ENCODE measurements at regions not wholly inside any gene's neighbourhood (a gene's known extent, or its start where the extent isn't known, plus 50 kb on each side); places are given as distances from the start of the nearest gene placed in this dataset.

DNA sequence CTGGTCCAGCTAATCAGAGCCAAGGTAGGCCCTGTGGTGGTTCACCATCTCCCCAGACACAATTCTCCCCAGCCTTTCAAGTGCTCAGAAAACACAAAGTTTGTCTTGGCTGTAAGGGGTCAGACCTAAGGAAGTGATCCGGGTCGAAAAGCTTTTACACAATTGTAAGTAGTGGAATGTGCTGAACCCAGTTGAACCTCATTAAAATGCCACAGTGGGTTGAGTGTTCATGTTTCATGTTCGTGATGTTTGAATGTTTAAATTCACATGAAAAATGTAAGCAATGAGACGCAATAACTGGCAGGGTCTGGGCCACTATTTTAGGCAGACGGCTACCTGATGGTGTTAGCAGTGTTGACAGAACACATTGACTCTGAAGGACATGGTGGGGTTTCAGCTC lies 60.9 kb upstream of the JDP2 start:
- 38 to 39% methylated on average over 5 of the region's 5 CpGs for WGBS, 2 donors
- intact Hi-C loops (cut with DNase I), result no loop called here
- H3K4me3 ChIP-seq (ENCODE audit: low read length in 2 of 2), result no peak overlapping the region
- no peaks in the 10 kb centered on the region for H3K4me1 ChIP-seq (ENCODE audit: control insufficient read depth in 1 of 2, insufficient read depth in 2 of 2, low read length in 2 of 2)
- H3K27me3 ChIP-seq (ENCODE audit: control insufficient read depth in 1 of 2, insufficient read depth in 2 of 2, low read length in 1 of 2), result no peaks in the 10 kb centered on the region
- H3K9me3 ChIP-seq (ENCODE audit: control insufficient read depth, low read length), result no peaks in the 10 kb centered on the region
- no peak overlapping the region for H3K27ac ChIP-seq (ENCODE audit: low read depth in 1 of 2, low read length in 2 of 2)
- H3K36me3 ChIP-seq (ENCODE audit: control insufficient read depth in 1 of 2, insufficient read depth in 2 of 2, low read length in 1 of 2), result no peaks in the 10 kb centered on the region
- ATAC-seq (ENCODE audit: low FRiP score), result no peak
- no peak for DNase-seq

DNA sequence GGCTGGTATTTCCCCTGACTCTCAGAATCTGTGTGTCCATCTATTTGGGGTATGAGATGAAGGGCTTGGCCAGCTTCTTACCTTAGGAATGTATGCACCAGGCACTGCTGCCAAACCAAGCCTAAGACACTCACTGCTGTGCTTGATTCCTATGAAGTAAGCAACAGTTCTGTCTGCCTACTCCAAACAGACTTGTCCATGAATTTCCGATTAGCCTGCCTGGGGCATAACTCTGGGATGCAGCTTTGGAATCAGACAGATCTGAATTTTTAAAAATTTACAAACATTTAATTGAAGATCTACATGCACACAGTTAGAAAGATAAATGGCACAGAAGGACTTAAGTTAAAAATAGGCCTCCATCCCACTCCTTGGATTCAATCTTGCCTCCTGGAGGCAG lies 59.5 kb upstream of the JDP2 start:
- H3K9me3 ChIP-seq (ENCODE audit: control insufficient read depth, low read length), result no peaks in the 10 kb centered on the region
- H3K36me3 ChIP-seq (ENCODE audit: control insufficient read depth in 1 of 2, insufficient read depth in 2 of 2, low read length in 1 of 2), result no peaks in the 10 kb centered on the region
- H3K4me3 ChIP-seq (ENCODE audit: low read length in 2 of 2), result no peak overlapping the region
- no peaks in the 10 kb centered on the region for H3K4me1 ChIP-seq (ENCODE audit: control insufficient read depth in 1 of 2, insufficient read depth in 2 of 2, low read length in 2 of 2)
- ATAC-seq (ENCODE audit: low FRiP score) (no peak), DNase-seq (no peak)
- H3K27me3 ChIP-seq (ENCODE audit: control insufficient read depth in 1 of 2, insufficient read depth in 2 of 2, low read length in 1 of 2), result no peaks in the 10 kb centered on the region
- intact Hi-C loops (cut with DNase I), result no loop called here
- H3K27ac ChIP-seq (ENCODE audit: low read depth in 1 of 2, low read length in 2 of 2), result no peak overlapping the region
- 91 to 94% methylated on average over 1 of the region's 1 CpG for WGBS, 2 donors

DNA sequence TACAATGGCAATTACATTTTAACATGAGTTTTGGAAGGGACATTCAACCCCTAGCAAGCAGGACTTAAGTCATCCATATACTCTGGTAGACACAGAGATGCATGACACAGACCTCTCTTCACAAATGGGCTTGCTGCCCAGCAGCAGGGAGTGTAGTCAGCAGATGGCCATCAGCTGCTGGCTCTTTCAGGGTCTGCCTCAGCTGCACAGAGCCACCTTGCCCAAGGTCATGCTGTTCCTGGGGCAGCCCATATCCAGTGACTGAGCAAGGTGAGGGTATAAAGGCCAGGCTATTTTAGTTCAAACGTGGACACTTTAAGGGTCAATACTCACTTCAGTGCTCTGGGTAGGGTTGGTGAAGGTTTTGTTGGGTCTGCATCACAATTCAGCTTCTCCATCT lies 58.3 kb upstream of the JDP2 start:
- H3K27ac ChIP-seq (ENCODE audit: low read depth in 1 of 2, low read length in 2 of 2), result no peak overlapping the region
- 86% methylated on average over 1 of the region's 1 CpG for WGBS, 2 donors
- H3K36me3 ChIP-seq (ENCODE audit: control insufficient read depth in 1 of 2, insufficient read depth in 2 of 2, low read length in 1 of 2), result no peaks in the 10 kb centered on the region
- no peak overlapping the region for H3K4me3 ChIP-seq (ENCODE audit: low read length in 2 of 2)
- no peaks in the 10 kb centered on the region for H3K27me3 ChIP-seq (ENCODE audit: control insufficient read depth in 1 of 2, insufficient read depth in 2 of 2, low read length in 1 of 2)
- ATAC-seq (ENCODE audit: low FRiP score) (no peak), DNase-seq (no peak)
- H3K9me3 ChIP-seq (ENCODE audit: control insufficient read depth, low read length), result no peaks in the 10 kb centered on the region
- no peaks in the 10 kb centered on the region for H3K4me1 ChIP-seq (ENCODE audit: control insufficient read depth in 1 of 2, insufficient read depth in 2 of 2, low read length in 2 of 2)
- intact Hi-C loops (cut with DNase I), result no loop called here

DNA sequence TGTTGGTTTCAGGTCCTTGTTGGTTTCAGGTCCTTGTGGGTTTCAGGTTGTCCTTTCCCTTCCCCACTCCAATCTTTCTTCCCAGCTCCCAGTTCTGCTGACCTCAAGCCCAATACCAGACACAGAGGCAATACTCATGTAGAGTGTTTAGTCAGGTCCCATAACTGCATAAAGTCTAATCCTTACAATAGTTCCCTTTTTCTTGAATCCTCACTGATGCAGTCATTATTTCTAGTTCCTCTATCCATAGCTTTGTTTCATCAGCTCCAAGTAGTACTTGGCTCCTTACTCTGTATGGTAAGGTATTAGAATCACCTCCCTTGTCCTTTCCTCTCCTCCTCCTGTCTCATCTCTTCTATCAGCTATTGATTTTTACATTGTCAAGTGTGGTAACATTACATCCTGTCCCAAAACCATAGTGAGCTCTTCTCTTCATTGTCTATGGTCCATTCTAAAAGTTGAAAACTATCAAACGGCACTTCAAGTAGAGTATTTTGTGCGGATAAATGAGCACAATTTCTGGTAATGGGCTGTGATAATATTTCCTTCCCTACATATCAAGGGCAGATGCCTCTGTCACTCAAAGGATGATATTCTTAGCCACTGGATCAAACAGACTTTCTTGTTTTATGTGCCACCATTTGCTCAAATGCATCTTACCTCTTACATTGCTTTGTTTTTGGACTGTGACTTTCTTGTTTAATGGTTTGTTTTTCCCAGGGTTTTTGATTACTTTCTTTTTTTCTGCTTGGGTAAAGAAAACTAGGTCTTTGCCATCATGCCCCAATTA lies 57.2 kb upstream of the JDP2 start:
- Histone ChIP-seq H3K4me1 (ENCODE audit: control insufficient read depth in 1 of 2, insufficient read depth in 2 of 2, low read length in 2 of 2) (no peaks in the 10 kb centered on the region), H3K36me3 (ENCODE audit: control insufficient read depth in 1 of 2, insufficient read depth in 2 of 2, low read length in 1 of 2) (no peaks in the 10 kb centered on the region), H3K4me3 (ENCODE audit: low read length in 2 of 2) (no peak overlapping the region), H3K9me3 (ENCODE audit: control insufficient read depth, low read length) (no peaks in the 10 kb centered on the region), H3K27ac (ENCODE audit: low read depth in 1 of 2, low read length in 2 of 2) (no peak overlapping the region), H3K27me3 (ENCODE audit: control insufficient read depth in 1 of 2, insufficient read depth in 2 of 2, low read length in 1 of 2) (no peaks in the 10 kb centered on the region)
- no peak for ATAC-seq (ENCODE audit: low FRiP score)
- intact Hi-C loops (cut with DNase I), result no loop called here
- no peak for DNase-seq
- WGBS, 2 donors, result 96% methylated on average over 2 of the region's 2 CpGs

DNA sequence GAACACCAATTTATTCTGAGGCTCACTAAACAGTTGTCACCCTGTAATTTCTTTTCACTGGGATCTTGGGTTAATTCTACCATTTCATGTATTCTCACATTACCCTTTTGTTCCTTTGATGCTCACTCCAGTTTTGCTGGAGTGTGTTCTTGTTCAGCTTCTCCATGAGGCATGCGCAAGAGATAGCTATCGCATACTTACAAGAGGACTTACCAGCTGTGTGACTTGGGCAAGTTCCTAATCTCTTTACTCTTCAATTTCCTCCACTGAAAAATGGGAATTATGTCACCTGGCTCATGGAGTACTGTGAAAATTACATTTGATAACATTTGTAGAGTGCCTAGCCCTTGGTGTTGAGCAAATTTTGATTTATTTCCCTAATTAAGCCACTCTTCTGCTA lies 56.5 kb upstream of the JDP2 start:
- Histone ChIP-seq H3K4me1 (ENCODE audit: control insufficient read depth in 1 of 2, insufficient read depth in 2 of 2, low read length in 2 of 2) (no peaks in the 10 kb centered on the region), H3K4me3 (ENCODE audit: low read length in 2 of 2) (no peak overlapping the region), H3K9me3 (ENCODE audit: control insufficient read depth, low read length) (no peaks in the 10 kb centered on the region), H3K27ac (ENCODE audit: low read depth in 1 of 2, low read length in 2 of 2) (no peak overlapping the region), H3K27me3 (ENCODE audit: control insufficient read depth in 1 of 2, insufficient read depth in 2 of 2, low read length in 1 of 2) (no peaks in the 10 kb centered on the region), H3K36me3 (ENCODE audit: control insufficient read depth in 1 of 2, insufficient read depth in 2 of 2, low read length in 1 of 2) (no peaks in the 10 kb centered on the region)
- intact Hi-C loops (cut with DNase I), result no loop called here
- ATAC-seq (ENCODE audit: low FRiP score) (no peak), DNase-seq (no peak)
- WGBS, 2 donors, result 97 to 100% methylated on average over 2 of the region's 2 CpGs

DNA sequence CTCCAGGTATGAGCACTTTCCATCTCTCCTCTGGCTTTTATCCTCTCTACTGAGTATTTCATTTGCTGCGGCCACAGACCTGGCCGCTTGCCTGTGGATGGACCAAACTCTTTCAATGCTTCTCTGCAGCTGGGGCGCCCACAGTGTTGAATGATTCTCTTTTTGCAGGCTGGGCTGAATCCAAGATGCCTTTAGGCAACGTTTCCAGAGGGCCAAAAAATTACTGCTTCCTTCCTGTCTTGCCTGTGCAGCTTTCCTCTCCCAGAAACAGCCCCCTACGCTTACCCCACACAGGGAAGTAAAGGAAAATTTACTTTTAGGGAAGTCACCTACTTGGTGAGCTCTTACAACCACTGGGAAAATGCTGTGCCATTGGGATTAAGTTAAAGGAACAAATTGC lies 55.6 kb upstream of the JDP2 start:
- Histone ChIP-seq H3K9me3 (ENCODE audit: control insufficient read depth, low read length) (no peaks in the 10 kb centered on the region), H3K36me3 (ENCODE audit: control insufficient read depth in 1 of 2, insufficient read depth in 2 of 2, low read length in 1 of 2) (no peaks in the 10 kb centered on the region), H3K27ac (ENCODE audit: low read depth in 1 of 2, low read length in 2 of 2) (no peak overlapping the region), H3K27me3 (ENCODE audit: control insufficient read depth in 1 of 2, insufficient read depth in 2 of 2, low read length in 1 of 2) (no peaks in the 10 kb centered on the region), H3K4me1 (ENCODE audit: control insufficient read depth in 1 of 2, insufficient read depth in 2 of 2, low read length in 2 of 2) (no peaks in the 10 kb centered on the region), H3K4me3 (ENCODE audit: low read length in 2 of 2) (no peak overlapping the region)
- 67 to 69% methylated on average over 5 of the region's 5 CpGs for WGBS, 2 donors
- ATAC-seq (ENCODE audit: low FRiP score), result no peak
- DNase-seq, result no peak
- intact Hi-C loops (cut with DNase I), result no loop called here

DNA sequence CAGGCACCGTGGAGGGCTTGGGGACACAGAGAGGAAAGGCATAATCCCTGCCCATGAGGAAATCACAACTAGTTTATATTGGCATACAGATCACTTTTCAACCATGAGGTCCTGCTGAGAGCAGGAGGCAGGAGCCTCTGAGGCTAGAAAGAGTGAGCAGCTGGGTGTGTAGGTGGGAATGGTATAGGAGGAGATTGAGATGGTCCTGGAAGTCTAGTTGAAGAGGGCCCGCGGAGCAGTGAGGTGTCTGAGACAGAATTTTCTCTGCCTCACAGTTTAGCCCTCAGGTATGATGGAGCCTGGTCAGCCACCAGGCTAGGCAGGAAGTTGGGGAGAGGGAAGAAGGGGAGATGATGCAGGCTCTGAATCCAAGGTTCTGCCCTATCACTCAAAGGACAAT lies 54.7 kb upstream of the JDP2 start:
- Histone ChIP-seq H3K36me3 (ENCODE audit: control insufficient read depth in 1 of 2, insufficient read depth in 2 of 2, low read length in 1 of 2) (no peaks in the 10 kb centered on the region), H3K4me1 (ENCODE audit: control insufficient read depth in 1 of 2, insufficient read depth in 2 of 2, low read length in 2 of 2) (no peaks in the 10 kb centered on the region), H3K4me3 (ENCODE audit: low read length in 2 of 2) (no peak overlapping the region), H3K27me3 (ENCODE audit: control insufficient read depth in 1 of 2, insufficient read depth in 2 of 2, low read length in 1 of 2) (no peaks in the 10 kb centered on the region), H3K9me3 (ENCODE audit: control insufficient read depth, low read length) (no peaks in the 10 kb centered on the region), H3K27ac (ENCODE audit: low read depth in 1 of 2, low read length in 2 of 2) (no peak overlapping the region)
- 62 to 71% methylated on average over 3 of the region's 3 CpGs for WGBS, 2 donors
- no peak for DNase-seq
- intact Hi-C loops (cut with DNase I), result no loop called here
- no peak for ATAC-seq (ENCODE audit: low FRiP score)

DNA sequence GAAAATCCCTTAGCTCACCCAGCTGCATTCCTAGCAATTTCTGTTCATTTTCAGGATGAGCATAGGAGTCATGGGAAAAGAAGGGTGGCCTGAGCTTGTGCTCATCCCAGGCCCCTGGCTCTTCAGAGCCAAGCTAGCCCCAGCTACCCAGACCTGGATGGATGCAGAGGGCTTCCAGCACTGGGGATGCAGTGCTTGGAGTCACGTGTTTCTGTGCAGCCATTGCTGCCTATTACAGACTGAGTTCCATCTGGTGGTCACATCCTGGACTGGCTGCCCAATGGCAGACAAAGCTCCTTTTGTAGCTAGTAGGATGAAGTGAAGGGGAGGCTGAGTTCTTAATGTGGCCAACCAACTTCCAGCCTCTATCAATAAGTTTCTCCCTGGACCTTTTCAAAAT lies 54.2 kb upstream of the JDP2 start:
- DNase-seq, result no peak
- H3K9me3 ChIP-seq (ENCODE audit: control insufficient read depth, low read length), result no peaks in the 10 kb centered on the region
- 87 to 96% methylated on average over 1 of the region's 1 CpG for WGBS, 2 donors
- H3K27me3 ChIP-seq (ENCODE audit: control insufficient read depth in 1 of 2, insufficient read depth in 2 of 2, low read length in 1 of 2), result no peaks in the 10 kb centered on the region
- no peaks in the 10 kb centered on the region for H3K36me3 ChIP-seq (ENCODE audit: control insufficient read depth in 1 of 2, insufficient read depth in 2 of 2, low read length in 1 of 2)
- ATAC-seq (ENCODE audit: low FRiP score), result no peak
- no peak overlapping the region for H3K27ac ChIP-seq (ENCODE audit: low read depth in 1 of 2, low read length in 2 of 2)
- intact Hi-C loops (cut with DNase I), result no loop called here
- H3K4me3 ChIP-seq (ENCODE audit: low read length in 2 of 2), result no peak overlapping the region
- no peaks in the 10 kb centered on the region for H3K4me1 ChIP-seq (ENCODE audit: control insufficient read depth in 1 of 2, insufficient read depth in 2 of 2, low read length in 2 of 2)

DNA sequence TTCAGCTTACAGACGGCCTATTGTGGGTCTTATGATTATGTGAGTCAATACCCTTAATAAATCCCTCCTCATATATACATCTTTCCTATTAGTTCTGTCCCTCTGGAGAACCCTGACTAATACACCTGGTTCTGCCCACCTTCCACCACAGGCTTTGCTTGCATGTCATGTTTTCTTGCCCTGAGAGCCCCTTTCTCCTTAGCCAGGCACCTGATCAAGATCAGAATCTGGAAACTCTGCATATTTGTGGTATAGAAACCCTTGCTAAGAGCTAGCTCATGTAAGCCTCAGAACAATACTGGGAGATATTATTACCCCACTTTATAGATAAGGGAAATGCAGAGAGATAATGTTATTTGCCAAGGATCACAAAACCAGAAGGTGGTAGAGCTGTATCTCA lies 52.9 kb upstream of the JDP2 start:
- no peaks in the 10 kb centered on the region for H3K36me3 ChIP-seq (ENCODE audit: control insufficient read depth in 1 of 2, insufficient read depth in 2 of 2, low read length in 1 of 2)
- intact Hi-C loops (cut with DNase I), result no loop called here
- no peaks in the 10 kb centered on the region for H3K9me3 ChIP-seq (ENCODE audit: control insufficient read depth, low read length)
- no peaks in the 10 kb centered on the region for H3K27me3 ChIP-seq (ENCODE audit: control insufficient read depth in 1 of 2, insufficient read depth in 2 of 2, low read length in 1 of 2)
- H3K4me1 ChIP-seq (ENCODE audit: control insufficient read depth in 1 of 2, insufficient read depth in 2 of 2, low read length in 2 of 2), result no peaks in the 10 kb centered on the region
- no peak for ATAC-seq (ENCODE audit: low FRiP score)
- WGBS, 2 donors, result 89 to 100% methylated on average over 1 of the region's 1 CpG
- H3K4me3 ChIP-seq (ENCODE audit: low read length in 2 of 2), result no peak overlapping the region
- H3K27ac ChIP-seq (ENCODE audit: low read depth in 1 of 2, low read length in 2 of 2), result no peak overlapping the region
- no peak for DNase-seq

All from aorta (tissue), 5 donors.